Neutrophil (primary cell): ENCODE measurements at regions not wholly inside any gene's neighbourhood (a gene's known extent, or its start where the extent isn't known, plus 50 kb on each side); places are given as distances from the start of the nearest gene placed in this dataset.

ENCODE experiments used
- H3K27ac ChIP-seq: fragments of 200-600 bp; sonication (generic); 2 replicates; pipeline ENCODE4 v1.5.1; 2016; ENCODE audit warnings: mild to moderate bottlenecking, moderate library complexity
- H3K27me3 ChIP-seq: fragments of 200-600 bp; sonication (generic); 2 replicates; pipeline ENCODE4 v1.6.0; 2016; ENCODE audit warnings: mild to moderate bottlenecking
- H3K36me3 ChIP-seq: fragments of 200-600 bp; sonication (generic); 2 replicates; pipeline ENCODE4 v1.5.1; 2017
- H3K4me1 ChIP-seq, 2 experiments: fragments of 200-600 bp in 1 of 2; sonication (generic) in 1 of 2; 1 replicate in 1 of 2; 2 replicates in 1 of 2; pipeline versions ENCODE4 v1.5.1 to v1.6.1; 2013 to 2016; ENCODE audit warnings: low read depth in 1 of 2, low read length in 1 of 2, mild to moderate bottlenecking in 1 of 2, moderate library complexity in 1 of 2; ENCODE audit not compliant: control insufficient read depth in 1 of 2, insufficient read depth in 1 of 2
- H3K4me3 ChIP-seq, 2 experiments: fragments of 200-600 bp in 1 of 2; sonication (generic) in 1 of 2; 1 replicate in 1 of 2; 2 replicates in 1 of 2; pipeline ENCODE4 v1.5.1; 2013 to 2016; ENCODE audit warnings: low read depth in 1 of 2, low read length in 1 of 2, mild to moderate bottlenecking in 1 of 2, moderate library complexity in 1 of 2
- H3K9me3 ChIP-seq: fragments of 200-600 bp; sonication (generic); 2 replicates; pipeline ENCODE4 v1.5.1; 2016
- TF ChIP-seq, protein P1 (sequence below): fragments of 200-600 bp; sonication (generic); IDR thresholded peaks from 2 replicates; pipeline ENCODE4 v1.5.1; 2016; ENCODE audit warnings: antibody characterized with exemption

DNA sequence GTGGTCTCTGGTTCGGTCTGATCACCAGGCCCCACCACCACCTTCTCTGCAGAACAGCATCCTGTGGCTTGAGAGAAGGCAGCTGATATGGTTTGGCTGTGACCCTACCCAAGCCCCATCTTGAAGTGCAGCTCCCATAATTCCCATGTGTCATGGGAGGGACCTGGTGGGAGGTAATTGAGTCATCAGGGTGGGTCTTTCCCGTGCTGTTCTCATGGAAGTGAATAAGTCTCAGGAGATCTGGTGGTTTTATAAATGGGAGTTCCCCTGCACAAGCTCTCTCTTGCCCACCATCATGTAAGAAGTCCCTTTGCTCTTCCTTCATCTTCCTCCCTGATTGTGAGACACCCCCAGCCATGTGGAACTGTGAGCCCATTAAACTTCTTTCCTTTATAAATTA lies 352.3 kb upstream of the CDH5 start:
- H3K9me3 ChIP-seq, result no peaks in the 10 kb centered on the region
- no peaks in the 10 kb centered on the region for H3K4me1 ChIP-seq
- peaks cover 4% of the 10 kb centered on the region for H3K27me3 ChIP-seq
- no peaks in the 10 kb centered on the region for H3K36me3 ChIP-seq
- H3K4me3 ChIP-seq, result no peak overlapping the region
- H3K27ac ChIP-seq, result no peak overlapping the region
- TF ChIP-seq, protein P1, sequence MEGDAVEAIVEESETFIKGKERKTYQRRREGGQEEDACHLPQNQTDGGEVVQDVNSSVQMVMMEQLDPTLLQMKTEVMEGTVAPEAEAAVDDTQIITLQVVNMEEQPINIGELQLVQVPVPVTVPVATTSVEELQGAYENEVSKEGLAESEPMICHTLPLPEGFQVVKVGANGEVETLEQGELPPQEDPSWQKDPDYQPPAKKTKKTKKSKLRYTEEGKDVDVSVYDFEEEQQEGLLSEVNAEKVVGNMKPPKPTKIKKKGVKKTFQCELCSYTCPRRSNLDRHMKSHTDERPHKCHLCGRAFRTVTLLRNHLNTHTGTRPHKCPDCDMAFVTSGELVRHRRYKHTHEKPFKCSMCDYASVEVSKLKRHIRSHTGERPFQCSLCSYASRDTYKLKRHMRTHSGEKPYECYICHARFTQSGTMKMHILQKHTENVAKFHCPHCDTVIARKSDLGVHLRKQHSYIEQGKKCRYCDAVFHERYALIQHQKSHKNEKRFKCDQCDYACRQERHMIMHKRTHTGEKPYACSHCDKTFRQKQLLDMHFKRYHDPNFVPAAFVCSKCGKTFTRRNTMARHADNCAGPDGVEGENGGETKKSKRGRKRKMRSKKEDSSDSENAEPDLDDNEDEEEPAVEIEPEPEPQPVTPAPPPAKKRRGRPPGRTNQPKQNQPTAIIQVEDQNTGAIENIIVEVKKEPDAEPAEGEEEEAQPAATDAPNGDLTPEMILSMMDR, result no peak

DNA sequence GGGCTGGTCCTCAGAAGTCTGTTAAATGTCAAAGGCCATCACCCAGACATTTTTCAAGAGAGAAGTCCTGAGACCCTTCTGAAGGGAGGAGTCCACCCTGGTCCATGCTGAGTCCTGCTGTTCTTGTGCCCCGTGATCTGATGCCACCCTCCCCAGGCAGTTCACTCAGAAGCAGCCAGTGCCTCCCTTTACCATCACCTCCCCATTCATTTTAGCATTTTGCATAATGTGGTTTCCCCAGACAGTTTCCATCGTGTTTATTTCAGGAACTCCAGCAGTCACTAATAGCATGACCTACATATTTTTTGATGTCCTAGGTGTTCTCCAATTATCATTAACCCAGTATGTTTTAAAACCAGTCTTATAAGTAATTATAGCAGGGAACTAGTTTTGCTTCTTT lies 353.0 kb upstream of the CDH5 start:
- Histone ChIP-seq H3K9me3 (no peaks in the 10 kb centered on the region), H3K36me3 (no peaks in the 10 kb centered on the region), H3K27me3 (peaks cover 4% of the 10 kb centered on the region), H3K4me3 (no peak overlapping the region), H3K4me1 (no peaks in the 10 kb centered on the region), H3K27ac (no peak overlapping the region)
- TF ChIP-seq, protein P1, result no peak

DNA sequence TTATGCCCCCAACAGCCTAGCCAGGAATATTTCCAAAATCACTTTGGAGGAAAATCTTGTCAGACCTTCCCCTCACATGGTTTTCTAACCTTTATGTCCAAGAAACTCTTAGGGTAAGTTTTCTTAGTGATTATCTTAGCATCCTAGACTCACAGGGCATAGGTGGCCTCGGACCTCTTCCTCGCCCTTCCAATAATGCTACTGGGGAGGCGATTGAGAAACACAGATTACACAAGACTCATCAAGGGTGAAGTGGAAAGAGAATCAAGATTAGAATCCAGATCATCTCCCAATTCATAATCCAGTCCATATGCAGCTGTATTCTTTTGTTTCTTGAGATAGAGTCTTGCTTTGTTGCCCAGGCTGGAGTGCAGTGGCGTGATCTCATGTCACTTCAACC lies 358.4 kb upstream of the CDH5 start:
- H3K27ac ChIP-seq, result no peak overlapping the region
- H3K9me3 ChIP-seq, result no peaks in the 10 kb centered on the region
- H3K4me1 ChIP-seq, result no peaks in the 10 kb centered on the region

DNA sequence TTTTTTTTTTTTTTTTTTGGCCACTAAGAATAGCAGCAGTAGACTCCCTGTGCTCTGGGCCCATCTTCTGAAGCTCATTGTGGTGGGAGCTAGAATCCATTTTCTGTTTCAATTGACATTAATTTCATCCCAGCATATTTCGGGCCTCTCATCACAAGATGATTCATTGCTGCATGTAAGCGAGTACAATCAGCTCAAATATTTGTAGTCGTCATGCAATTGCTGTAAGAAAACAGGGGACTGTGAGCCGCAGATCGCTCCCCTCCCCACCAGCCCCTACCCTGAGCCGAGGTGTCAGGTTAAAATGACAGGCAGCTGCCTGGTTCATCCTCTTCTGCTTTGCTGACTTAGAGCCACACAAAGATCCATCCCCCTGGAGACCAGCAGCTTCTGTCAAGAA lies 358.8 kb upstream of the CDH5 start:
- Histone ChIP-seq H3K4me1 (no peaks in the 10 kb centered on the region), H3K27ac (no peak overlapping the region), H3K27me3 (peaks cover 4% of the 10 kb centered on the region), H3K9me3 (no peaks in the 10 kb centered on the region), H3K36me3 (no peaks in the 10 kb centered on the region), H3K4me3 (no peak overlapping the region)
- TF ChIP-seq, protein P1, result no peak

More for the DNA sequence above, 358.4 kb upstream of the CDH5 start:
- no peak overlapping the region for H3K4me3 ChIP-seq
- H3K27me3 ChIP-seq, result peaks cover 4% of the 10 kb centered on the region
- H3K36me3 ChIP-seq, result no peaks in the 10 kb centered on the region
- TF ChIP-seq, protein P1, result no peak

DNA sequence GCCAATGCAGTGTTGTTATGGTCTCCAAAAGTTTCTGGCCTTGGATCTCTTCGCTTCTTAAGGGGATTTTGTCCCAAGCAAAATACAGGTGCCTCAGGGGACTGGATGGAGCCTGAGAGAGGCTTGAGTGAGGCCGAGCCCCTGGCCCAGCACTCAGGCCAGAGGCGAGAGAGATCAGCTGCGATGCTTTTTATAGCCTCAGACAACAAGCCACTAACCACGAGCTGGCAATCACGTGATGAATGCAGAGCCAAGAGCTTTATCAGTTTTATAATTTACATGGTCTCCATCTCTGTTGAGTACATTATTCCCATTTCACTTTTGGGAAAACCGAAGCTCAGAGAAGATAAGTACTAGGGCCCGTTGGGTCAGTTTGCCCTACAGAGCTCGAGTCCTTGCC lies 360.0 kb upstream of the CDH5 start:
- Histone ChIP-seq H3K9me3 (no peaks in the 10 kb centered on the region), H3K4me3 (no peak overlapping the region), H3K36me3 (no peaks in the 10 kb centered on the region), H3K27ac (no peak overlapping the region), H3K27me3 (peaks cover 4% of the 10 kb centered on the region), H3K4me1 (no peaks in the 10 kb centered on the region)
- TF ChIP-seq, protein P1, result no peak

DNA sequence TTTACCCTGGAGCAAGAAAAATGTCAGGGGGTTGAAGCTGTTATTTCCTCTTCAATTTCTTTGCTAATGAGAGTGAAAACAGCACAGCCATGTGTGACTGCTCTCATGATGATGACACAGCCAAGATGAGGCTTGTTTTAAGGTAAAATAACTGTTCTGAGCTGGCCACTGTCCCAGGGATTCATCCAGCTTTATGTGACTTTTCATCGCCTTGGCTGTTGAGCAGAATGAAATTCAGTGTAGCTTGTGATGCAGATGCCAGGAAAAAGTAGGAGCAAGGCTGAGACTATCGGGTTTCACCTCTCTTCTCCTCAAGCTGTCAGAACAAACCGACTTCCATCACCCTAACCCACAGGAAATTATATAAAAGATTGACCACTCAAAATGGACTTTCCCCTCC lies 361.8 kb upstream of the CDH5 start:
- Histone ChIP-seq H3K27me3 (peaks cover 11% of the 10 kb centered on the region), H3K4me3 (no peak overlapping the region), H3K36me3 (no peaks in the 10 kb centered on the region), H3K4me1 (no peaks in the 10 kb centered on the region), H3K27ac (no peak overlapping the region), H3K9me3 (no peaks in the 10 kb centered on the region)
- TF ChIP-seq, protein P1, result no peak
